ENCODE measurements at regions not wholly inside any gene's neighbourhood (a gene's known extent, or its start where the extent isn't known, plus 50 kb on each side); places are given as distances from the start of the nearest gene placed in this dataset.
A peak's percentile ranks its signal among the peaks of the same experiment; 100 is the strongest.
"Not testable (repeated sequence)": the region's sequence is repeated elsewhere in the genome, so short reads cannot be mapped to it uniquely, and the experiment has no call there.

DNA sequence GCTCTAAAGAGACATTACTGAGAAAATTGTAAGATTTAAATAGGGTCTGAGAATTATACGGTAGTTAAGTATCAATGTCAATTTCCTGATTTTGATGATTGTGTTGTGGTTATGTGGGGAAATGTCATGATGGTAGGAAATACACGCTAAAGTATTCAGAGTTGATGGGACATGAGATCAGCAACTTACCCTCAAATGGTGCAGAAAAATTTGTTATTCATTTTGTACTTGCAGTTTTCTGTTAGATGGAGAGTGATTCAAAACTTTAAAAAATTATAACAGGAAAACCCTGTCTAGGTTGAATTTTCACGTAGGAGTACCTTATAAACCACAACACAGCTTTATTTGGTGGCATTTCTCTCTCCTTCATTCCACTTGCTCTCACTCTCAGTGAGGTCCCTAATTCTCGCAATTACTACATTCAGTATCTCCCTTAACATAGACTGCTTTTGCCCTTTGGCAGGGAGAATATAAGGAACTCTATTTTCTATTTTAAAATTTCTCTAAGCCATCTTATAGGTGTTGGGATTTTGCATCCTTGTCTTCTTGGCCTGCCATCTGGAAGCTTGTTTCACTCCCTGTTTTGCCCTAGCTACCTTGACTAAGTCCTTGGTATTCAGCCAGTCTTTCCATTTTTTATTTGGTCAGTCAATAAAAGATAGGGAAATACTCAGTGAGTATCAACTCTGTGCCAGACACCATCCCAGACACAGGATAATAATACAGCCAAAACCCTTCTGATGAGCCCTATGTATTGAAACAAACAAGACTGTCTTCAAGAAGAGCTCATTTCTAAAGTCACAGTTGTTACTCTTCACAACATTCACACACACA, 550.6 kb upstream of the ACVR2A start:
- H3K4me1 Mint-ChIP-seq = peaks cover 9% of the 10 kb centered on the region
- no peak overlapping the region for H3K4me3 Mint-ChIP-seq
- no peak overlapping the region for H3K27ac Mint-ChIP-seq
- no peaks in the 10 kb centered on the region for H3K9me3 Mint-ChIP-seq
- H3K36me3 Mint-ChIP-seq (ENCODE audit: low read depth) = no peaks in the 10 kb centered on the region
- TF ChIP-seq, protein P1, sequence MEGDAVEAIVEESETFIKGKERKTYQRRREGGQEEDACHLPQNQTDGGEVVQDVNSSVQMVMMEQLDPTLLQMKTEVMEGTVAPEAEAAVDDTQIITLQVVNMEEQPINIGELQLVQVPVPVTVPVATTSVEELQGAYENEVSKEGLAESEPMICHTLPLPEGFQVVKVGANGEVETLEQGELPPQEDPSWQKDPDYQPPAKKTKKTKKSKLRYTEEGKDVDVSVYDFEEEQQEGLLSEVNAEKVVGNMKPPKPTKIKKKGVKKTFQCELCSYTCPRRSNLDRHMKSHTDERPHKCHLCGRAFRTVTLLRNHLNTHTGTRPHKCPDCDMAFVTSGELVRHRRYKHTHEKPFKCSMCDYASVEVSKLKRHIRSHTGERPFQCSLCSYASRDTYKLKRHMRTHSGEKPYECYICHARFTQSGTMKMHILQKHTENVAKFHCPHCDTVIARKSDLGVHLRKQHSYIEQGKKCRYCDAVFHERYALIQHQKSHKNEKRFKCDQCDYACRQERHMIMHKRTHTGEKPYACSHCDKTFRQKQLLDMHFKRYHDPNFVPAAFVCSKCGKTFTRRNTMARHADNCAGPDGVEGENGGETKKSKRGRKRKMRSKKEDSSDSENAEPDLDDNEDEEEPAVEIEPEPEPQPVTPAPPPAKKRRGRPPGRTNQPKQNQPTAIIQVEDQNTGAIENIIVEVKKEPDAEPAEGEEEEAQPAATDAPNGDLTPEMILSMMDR (IDR thresholded peaks at IDR 0.05; ENCODE audit: unreplicated experiment in 3 of 3) = no peak
- H3K27me3 Mint-ChIP-seq (ENCODE audit: low read depth) = no peaks in the 10 kb centered on the region

DNA sequence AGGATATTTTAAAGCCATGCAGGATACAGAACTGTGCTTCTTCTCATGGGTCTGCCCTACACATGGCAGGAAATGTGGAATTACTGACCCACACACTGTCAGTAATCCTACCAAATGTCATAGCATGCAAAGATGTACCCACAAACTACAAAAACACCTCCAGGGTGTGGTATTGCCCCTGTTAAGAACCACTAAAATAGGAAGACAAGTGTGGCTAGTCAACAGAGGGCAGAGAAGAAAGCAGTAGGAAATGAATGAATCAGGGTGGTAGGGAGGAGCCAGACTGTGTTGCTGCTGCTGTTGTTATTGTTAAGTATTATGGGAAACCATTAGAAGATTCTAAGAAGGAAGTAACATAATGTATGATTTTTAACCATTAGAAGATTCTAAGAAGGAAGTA, 556.7 kb upstream of the ACVR2A start:
- Mint-ChIP-seq H3K27ac (no peak overlapping the region), H3K9me3 (no peaks in the 10 kb centered on the region), H3K36me3 (ENCODE audit: low read depth) (no peaks in the 10 kb centered on the region), H3K4me3 (no peak overlapping the region), H3K27me3 (ENCODE audit: low read depth) (no peaks in the 10 kb centered on the region), H3K4me1 (peaks cover 12% of the 10 kb centered on the region)
- TF ChIP-seq, protein P1 (IDR thresholded peaks at IDR 0.05; ENCODE audit: unreplicated experiment in 3 of 3) = no peak

DNA sequence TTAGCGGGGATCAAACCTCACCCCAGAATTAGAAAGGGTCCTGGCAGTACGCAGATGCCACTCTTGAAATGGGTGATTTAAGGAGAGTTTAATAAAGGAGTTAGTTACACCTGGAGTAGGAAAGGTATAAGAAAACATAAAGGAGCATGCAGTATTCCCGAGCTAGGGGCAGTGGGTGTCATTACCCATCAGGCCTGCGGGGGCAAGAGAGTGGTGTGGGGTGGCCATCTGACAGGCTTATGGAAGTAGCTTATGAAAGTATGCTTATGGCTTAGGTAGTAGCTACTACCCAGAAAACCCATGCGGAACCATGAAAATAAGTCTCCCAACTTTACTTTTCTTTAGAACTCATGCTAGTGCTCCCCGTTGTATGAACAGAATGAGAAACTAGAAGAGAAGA, 568.9 kb upstream of the ACVR2A start:
- peaks cover 22% of the 10 kb centered on the region for H3K4me1 Mint-ChIP-seq
- no peaks in the 10 kb centered on the region for H3K27me3 Mint-ChIP-seq (ENCODE audit: low read depth)

DNA sequence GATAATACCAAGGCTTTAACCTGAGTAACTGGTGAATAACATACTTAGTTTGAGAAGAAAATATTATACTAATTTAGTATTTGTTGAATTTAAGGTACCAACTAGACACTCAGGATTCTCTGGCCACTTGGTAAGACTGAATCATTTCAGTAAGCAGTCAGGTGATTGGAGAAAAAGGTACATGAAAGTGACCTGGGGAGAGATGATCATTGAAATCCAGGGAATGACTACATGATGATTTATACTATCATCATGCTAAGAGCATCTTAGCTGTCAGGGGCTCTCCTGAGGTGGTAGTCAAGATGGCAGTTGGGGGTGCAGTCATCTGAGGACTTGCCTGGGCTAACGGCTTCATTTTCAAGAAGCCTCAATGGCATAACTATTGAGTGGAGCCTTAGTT, 571.2 kb upstream of the ACVR2A start:
- Mint-ChIP-seq H3K36me3 (ENCODE audit: low read depth) (peaks cover 6% of the 10 kb centered on the region), H3K4me1 (peaks cover 13% of the 10 kb centered on the region), H3K4me3 (no peak overlapping the region), H3K27ac (no peak overlapping the region), H3K27me3 (ENCODE audit: low read depth) (no peaks in the 10 kb centered on the region), H3K9me3 (peaks cover 14% of the 10 kb centered on the region)
- TF ChIP-seq, protein P1 (IDR thresholded peaks at IDR 0.05; ENCODE audit: unreplicated experiment in 3 of 3) = no peak

More for the DNA sequence above, 568.9 kb upstream of the ACVR2A start:
- no peaks in the 10 kb centered on the region for H3K36me3 Mint-ChIP-seq (ENCODE audit: low read depth)
- TF ChIP-seq, protein P1 (IDR thresholded peaks at IDR 0.05; ENCODE audit: unreplicated experiment in 3 of 3) = peak in 1 of 3 experiments; percentile 11
- H3K9me3 Mint-ChIP-seq = peaks cover under 1% of the 10 kb centered on the region
- no peak overlapping the region for H3K27ac Mint-ChIP-seq
- H3K4me3 Mint-ChIP-seq = no peak overlapping the region

DNA sequence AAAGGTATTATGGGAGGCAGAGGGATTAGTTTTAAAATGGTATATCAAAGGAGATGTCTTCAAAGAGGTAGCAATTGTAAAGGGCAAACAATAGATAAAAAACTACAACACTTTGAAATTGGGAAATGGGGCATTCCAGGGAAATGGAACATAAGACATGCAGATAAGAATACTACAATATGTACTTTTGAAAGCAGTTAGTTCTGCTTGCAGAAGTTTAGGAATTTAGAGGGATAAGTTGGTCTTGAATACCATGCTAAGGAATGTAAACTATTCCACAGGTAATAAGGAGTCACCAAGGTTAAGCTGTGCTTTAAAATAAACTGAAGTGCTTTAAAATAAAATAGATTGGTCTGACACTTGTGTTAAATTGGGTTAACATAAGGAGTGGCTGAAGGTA, 571.7 kb upstream of the ACVR2A start:
- Mint-ChIP-seq H3K36me3 (ENCODE audit: low read depth) (peaks cover 6% of the 10 kb centered on the region), H3K27ac (no peak overlapping the region), H3K9me3 (peaks cover 16% of the 10 kb centered on the region), H3K27me3 (ENCODE audit: low read depth) (no peaks in the 10 kb centered on the region), H3K4me1 (peaks cover 10% of the 10 kb centered on the region), H3K4me3 (no peak overlapping the region)
- TF ChIP-seq, protein P1 (IDR thresholded peaks at IDR 0.05; ENCODE audit: unreplicated experiment in 3 of 3) = no peak

DNA sequence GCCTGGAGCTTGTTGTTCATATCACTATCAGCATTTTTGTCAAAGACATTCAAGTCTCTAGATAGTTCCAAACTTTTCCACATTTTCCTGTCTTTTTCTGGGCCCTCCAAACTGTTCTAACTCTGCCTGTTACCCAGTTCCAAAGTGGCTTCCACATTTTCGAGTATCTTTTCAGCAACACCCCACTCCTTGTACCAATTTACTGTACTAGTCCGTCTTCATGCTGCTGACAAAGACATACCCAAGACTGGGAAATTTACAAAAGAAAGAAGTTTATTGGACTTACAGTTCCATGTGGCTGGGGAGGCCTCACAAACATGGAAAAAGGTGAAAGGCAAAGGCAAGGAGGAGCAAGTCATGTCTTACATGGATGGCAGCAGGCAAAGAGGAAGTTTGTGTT, 575.2 kb upstream of the ACVR2A start:
- Mint-ChIP-seq H3K36me3 (ENCODE audit: low read depth) (peaks cover 11% of the 10 kb centered on the region), H3K9me3 (peaks cover 30% of the 10 kb centered on the region)
- H3K27ac Mint-ChIP-seq; H3K27me3 Mint-ChIP-seq (ENCODE audit: low read depth); H3K4me1 Mint-ChIP-seq; H3K4me3 Mint-ChIP-seq: not testable (repeated sequence)
